Osteocyte (in vitro differentiated cells): ENCODE measurements at regions not wholly inside any gene's neighbourhood (a gene's known extent, or its start where the extent isn't known, plus 50 kb on each side); places are given as distances from the start of the nearest gene placed in this dataset.
A peak's percentile ranks its signal among the peaks of the same experiment; 100 is the strongest.

Experiments
- DNase-seq: peaks from one replicate; pipeline ENCODE4 v3.0.0; 2021; ENCODE audit warnings: mixed read lengths; ENCODE audit not compliant: unreplicated experiment; ENCODE audit errors: extremely low spot score
- H3K27ac Mint-ChIP-seq: one replicate; pipeline ENCODE4 v1.8.0; 2021; ENCODE audit warnings: mild to moderate bottlenecking, mixed read lengths; ENCODE audit not compliant: unreplicated experiment
- H3K27me3 Mint-ChIP-seq: one replicate; pipeline ENCODE4 v1.8.0; 2021; ENCODE audit warnings: mixed read lengths; ENCODE audit not compliant: unreplicated experiment
- H3K36me3 Mint-ChIP-seq: one replicate; pipeline ENCODE4 v1.8.0; 2021; ENCODE audit warnings: mixed read lengths; ENCODE audit not compliant: unreplicated experiment
- H3K4me1 Mint-ChIP-seq: one replicate; pipeline ENCODE4 v1.8.0; 2021; ENCODE audit warnings: mixed read lengths; ENCODE audit not compliant: unreplicated experiment
- H3K4me3 Mint-ChIP-seq: one replicate; pipeline ENCODE4 v1.8.0; 2021; ENCODE audit warnings: mild to moderate bottlenecking, moderate library complexity, mixed read lengths; ENCODE audit not compliant: unreplicated experiment
- H3K9me3 Mint-ChIP-seq: one replicate; pipeline ENCODE4 v1.8.0; 2021; ENCODE audit warnings: mixed read lengths; ENCODE audit not compliant: unreplicated experiment
- TF ChIP-seq, protein P1 (sequence below): fragments of 200-600 bp; sonication (generic); IDR thresholded peaks from 2 replicates; pipeline ENCODE4 v1.5.0; 2021; ENCODE audit warnings: antibody characterized with exemption, mild to moderate bottlenecking, moderate library complexity

DNA sequence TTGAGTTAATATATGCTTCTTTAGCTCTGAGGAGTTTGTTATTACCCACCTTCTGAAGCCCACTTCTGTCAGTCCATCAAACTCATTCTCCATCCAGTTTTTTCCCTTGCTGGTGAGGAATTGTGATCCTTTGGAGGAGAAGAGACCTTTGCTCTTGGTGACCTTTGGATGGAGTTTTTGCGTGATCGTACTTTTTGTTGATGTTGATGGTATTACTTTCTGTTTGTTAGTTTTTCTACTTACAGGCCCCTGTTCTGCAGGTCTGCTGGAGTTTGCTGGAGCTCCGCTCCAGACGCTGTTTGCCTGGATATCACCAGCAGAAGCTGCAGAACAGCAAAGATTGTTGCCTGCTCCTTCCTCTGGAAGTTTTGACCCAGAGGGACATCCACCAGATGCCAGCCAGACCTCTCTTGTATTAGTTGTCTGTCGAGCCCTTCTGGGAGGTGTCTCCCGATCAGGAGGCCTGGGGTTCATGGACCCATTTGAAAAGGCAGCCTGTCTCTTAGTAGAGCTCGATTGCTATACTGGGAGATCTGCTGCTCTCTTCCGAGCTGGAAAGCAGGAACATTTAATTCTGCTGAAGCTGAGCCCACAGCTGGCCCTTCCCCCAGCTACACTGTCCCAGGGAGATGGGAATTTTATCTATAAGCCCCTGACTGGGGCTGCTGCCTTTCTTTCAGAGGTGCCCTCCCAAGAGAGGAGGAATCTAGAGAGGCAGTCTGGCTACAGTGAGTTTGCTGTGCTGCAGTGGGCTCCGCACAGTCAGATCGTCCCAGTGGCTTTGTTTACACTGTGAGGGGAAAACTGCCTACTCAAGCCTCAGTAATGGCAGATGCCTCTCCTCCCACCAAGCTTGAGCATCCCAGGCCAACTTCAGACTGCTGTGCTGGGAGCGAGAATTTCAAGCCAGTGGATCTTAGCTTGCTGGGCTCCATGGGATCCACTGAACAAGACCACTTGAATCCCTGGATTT lies 445.5 kb downstream of the MAN2A1 start:
- no peak overlapping the region for H3K27ac Mint-ChIP-seq
- peaks cover 2% of the 10 kb centered on the region for H3K36me3 Mint-ChIP-seq
- no peaks in the 10 kb centered on the region for H3K4me1 Mint-ChIP-seq
- TF ChIP-seq, protein P1, sequence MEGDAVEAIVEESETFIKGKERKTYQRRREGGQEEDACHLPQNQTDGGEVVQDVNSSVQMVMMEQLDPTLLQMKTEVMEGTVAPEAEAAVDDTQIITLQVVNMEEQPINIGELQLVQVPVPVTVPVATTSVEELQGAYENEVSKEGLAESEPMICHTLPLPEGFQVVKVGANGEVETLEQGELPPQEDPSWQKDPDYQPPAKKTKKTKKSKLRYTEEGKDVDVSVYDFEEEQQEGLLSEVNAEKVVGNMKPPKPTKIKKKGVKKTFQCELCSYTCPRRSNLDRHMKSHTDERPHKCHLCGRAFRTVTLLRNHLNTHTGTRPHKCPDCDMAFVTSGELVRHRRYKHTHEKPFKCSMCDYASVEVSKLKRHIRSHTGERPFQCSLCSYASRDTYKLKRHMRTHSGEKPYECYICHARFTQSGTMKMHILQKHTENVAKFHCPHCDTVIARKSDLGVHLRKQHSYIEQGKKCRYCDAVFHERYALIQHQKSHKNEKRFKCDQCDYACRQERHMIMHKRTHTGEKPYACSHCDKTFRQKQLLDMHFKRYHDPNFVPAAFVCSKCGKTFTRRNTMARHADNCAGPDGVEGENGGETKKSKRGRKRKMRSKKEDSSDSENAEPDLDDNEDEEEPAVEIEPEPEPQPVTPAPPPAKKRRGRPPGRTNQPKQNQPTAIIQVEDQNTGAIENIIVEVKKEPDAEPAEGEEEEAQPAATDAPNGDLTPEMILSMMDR, result no peak
- H3K4me3 Mint-ChIP-seq, result no peak overlapping the region
- H3K9me3 Mint-ChIP-seq, result peaks cover 40% of the 10 kb centered on the region
- no peak for DNase-seq
- no peaks in the 10 kb centered on the region for H3K27me3 Mint-ChIP-seq

DNA sequence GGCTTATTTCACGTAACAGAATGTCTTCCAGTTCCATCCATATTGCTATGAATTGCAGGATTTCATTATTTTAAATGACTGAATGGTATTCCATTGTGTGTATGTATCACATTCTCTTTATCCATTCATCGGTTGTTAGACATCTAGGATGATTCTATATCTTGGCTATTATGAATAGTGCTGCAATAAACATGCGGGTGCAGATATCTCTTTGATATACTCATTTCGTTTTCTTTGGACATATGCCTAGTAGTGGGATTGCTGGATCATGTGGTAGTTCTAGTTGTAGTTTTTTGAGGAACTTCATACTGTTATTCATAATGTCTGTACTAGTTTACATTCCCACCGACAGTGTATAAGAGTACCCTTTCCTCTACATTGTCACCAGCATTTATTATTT lies 460.5 kb downstream of the MAN2A1 start:
- Mint-ChIP-seq H3K9me3 (peaks cover 10% of the 10 kb centered on the region), H3K4me3 (no peak overlapping the region), H3K4me1 (peaks cover 9% of the 10 kb centered on the region), H3K27ac (no peak overlapping the region), H3K27me3 (no peaks in the 10 kb centered on the region), H3K36me3 (no peaks in the 10 kb centered on the region)
- TF ChIP-seq, protein P1, result no peak
- no peak for DNase-seq

DNA sequence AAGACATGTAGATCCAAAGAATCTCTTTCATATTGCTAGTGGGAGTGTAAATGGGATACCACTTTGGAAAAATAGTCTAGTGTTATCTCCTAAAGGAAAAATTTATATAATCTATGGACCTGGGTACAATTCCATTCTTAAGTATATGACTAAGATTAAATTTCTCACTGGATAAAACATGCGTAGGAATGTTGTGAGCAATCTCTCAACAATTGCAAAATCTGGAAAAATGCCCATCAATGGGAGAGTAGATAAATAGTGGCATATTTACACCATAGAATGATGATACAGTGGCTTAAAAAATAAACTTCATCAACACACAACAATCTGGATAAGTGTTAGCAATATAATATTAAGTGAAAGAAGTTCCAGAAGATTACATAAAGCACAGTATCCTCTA lies 469.5 kb downstream of the MAN2A1 start:
- Mint-ChIP-seq H3K36me3 (no peaks in the 10 kb centered on the region), H3K4me1 (peaks cover 32% of the 10 kb centered on the region), H3K9me3 (peaks cover 8% of the 10 kb centered on the region), H3K27ac (peak overlapping the region; percentile 0), H3K27me3 (no peaks in the 10 kb centered on the region), H3K4me3 (no peak overlapping the region)
- DNase-seq, result no peak
- TF ChIP-seq, protein P1, result no peak

DNA sequence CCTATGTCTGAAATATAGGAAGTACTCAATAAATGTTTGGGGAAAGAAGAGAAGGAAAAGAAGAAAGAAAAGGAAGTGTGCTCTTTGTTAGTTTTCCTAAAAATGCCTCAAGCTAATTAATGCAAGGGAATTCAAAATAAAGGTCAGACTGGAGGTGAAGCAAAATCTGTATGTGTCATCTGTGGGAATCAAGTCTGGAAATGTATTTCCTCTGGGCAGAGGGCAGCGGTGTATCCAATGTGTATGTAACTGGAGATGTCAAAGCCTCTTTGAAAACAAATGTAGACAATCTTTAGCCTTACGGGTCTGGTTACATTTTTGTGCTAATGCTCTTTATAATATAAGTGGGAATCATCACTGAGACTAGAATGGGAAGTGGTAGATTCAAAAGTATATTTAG lies 471.4 kb downstream of the MAN2A1 start:
- no peaks in the 10 kb centered on the region for H3K27me3 Mint-ChIP-seq
- peaks cover 32% of the 10 kb centered on the region for H3K4me1 Mint-ChIP-seq
- H3K36me3 Mint-ChIP-seq, result no peaks in the 10 kb centered on the region
- no peak overlapping the region for H3K4me3 Mint-ChIP-seq
- H3K27ac Mint-ChIP-seq, result peak overlapping the region; percentile 43
- TF ChIP-seq, protein P1, result no peak
- no peaks in the 10 kb centered on the region for H3K9me3 Mint-ChIP-seq
- DNase-seq, result no peak

DNA sequence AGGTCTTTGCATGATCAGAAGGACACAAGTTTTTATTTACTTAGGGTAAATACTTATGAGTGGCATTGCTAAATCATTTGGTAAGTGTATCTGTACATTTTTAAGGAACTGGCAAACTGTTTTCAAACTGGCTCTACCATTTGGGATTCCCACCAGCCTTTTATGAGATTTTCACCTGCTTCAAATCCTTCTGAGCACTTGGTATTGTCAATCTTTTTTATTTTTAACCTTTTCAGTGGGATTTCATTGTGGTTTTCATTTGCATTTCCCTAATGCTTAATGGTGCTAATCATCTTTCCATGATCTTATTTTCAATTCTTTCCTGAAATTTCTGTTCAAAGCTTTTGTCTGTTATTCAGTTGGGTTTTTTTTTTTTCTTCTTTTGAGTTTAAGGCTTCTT lies 475.6 kb downstream of the MAN2A1 start:
- Mint-ChIP-seq H3K27ac (no peak overlapping the region), H3K27me3 (no peaks in the 10 kb centered on the region), H3K4me1 (peaks cover 18% of the 10 kb centered on the region), H3K36me3 (no peaks in the 10 kb centered on the region), H3K4me3 (no peak overlapping the region), H3K9me3 (peaks cover 12% of the 10 kb centered on the region)
- no peak for DNase-seq
- TF ChIP-seq, protein P1, result no peak
